ENCODE measurements at regions not wholly inside any gene's neighbourhood (a gene's known extent, or its start where the extent isn't known, plus 50 kb on each side); places are given as distances from the start of the nearest gene placed in this dataset.

- TF ChIP-seq CTCF (IDR thresholded peaks at IDR 0.05; ENCODE audit: poor library complexity, severe bottlenecking) (no peak), EP300 (conservative IDR thresholded peaks at IDR 0.05; ENCODE audit: poor library complexity, severe bottlenecking) (no peak), POLR2AphosphoS5 (IDR thresholded peaks at IDR 0.05) (no peak), EZH2 (IDR thresholded peaks at IDR 0.05; ENCODE audit: borderline replicate concordance, insufficient read depth, low read length, poor library complexity, severe bottlenecking) (no peak), MXI1 (conservative IDR thresholded peaks at IDR 0.05; ENCODE audit: poor library complexity, severe bottlenecking) (no peak)
Measured at GRCh38 chr13:107480130-107480529, 735.2 kb downstream of the LIG4 start.

Measured in neural cell (in vitro differentiated cells).